Muscle layer of colon (tissue), 2 donors: ENCODE measurements at regions not wholly inside any gene's neighbourhood (a gene's known extent, or its start where the extent isn't known, plus 50 kb on each side); places are given as distances from the start of the nearest gene placed in this dataset.

Experiments used
- H3K27ac ChIP-seq: one replicate; pipeline ENCODE4 v1.7.0; 2013; ENCODE audit warnings: low read depth, mild to moderate bottlenecking, low read length, moderate library complexity
- H3K27me3 ChIP-seq, 2 donors: one replicate each; pipeline ENCODE4 v1.7.0; 2013; ENCODE audit warnings: low read length in 2 of 2, mild to moderate bottlenecking in 2 of 2; ENCODE audit not compliant: insufficient read depth in 2 of 2, control insufficient read depth in 1 of 2
- H3K36me3 ChIP-seq: one replicate; pipeline ENCODE4 v1.7.0; 2013; ENCODE audit warnings: mild to moderate bottlenecking, low read length; ENCODE audit not compliant: insufficient read depth
- H3K4me1 ChIP-seq: one replicate; pipeline ENCODE4 v1.7.0; 2013; ENCODE audit warnings: mild to moderate bottlenecking, low read length; ENCODE audit not compliant: insufficient read depth
- H3K4me3 ChIP-seq, 2 donors: one replicate each; pipeline ENCODE4 v1.7.0; 2013; ENCODE audit warnings: low read length in 2 of 2, low read depth in 1 of 2, mild to moderate bottlenecking in 1 of 2, moderate library complexity in 1 of 2
- H3K9ac ChIP-seq: one replicate; pipeline ENCODE4 v1.7.0; 2013; ENCODE audit warnings: low read length
- H3K9me3 ChIP-seq: one replicate; pipeline ENCODE4 v1.7.0; 2013; ENCODE audit warnings: mild to moderate bottlenecking, low read length
- donor health status: abdominal sarcoma.
- donor health status: Adenocarcinoma of cecum.

GRCh38 chr6:113558431-113558830 lies 298.7 kb upstream of the MARCKS start:
- no peaks in the 10 kb centered on the region for H3K9me3 ChIP-seq
- H3K4me1 ChIP-seq: peaks cover 13% of the 10 kb centered on the region
- no peaks in the 10 kb centered on the region for H3K27me3 ChIP-seq
- no peak overlapping the region for H3K9ac ChIP-seq
- no peaks in the 10 kb centered on the region for H3K36me3 ChIP-seq
- H3K27ac ChIP-seq: no peak overlapping the region
- no peak overlapping the region for H3K4me3 ChIP-seq

- H3K9me3 ChIP-seq: no peaks in the 10 kb centered on the region
- H3K27ac ChIP-seq: no peak overlapping the region
- peaks cover 13% of the 10 kb centered on the region for H3K4me1 ChIP-seq
- H3K4me3 ChIP-seq: no peak overlapping the region
- no peaks in the 10 kb centered on the region for H3K36me3 ChIP-seq
- H3K9ac ChIP-seq: no peak overlapping the region
- no peaks in the 10 kb centered on the region for H3K27me3 ChIP-seq
These were observed 298.2 kb upstream of the MARCKS start for GRCh38 chr6:113558966-113559365.

GRCh38 chr6:113560376-113560775 lies 296.8 kb upstream of the MARCKS start:
- Histone ChIP-seq H3K27ac (no peak overlapping the region), H3K9ac (no peak overlapping the region), H3K4me3 (no peak overlapping the region), H3K27me3 (no peaks in the 10 kb centered on the region), H3K36me3 (no peaks in the 10 kb centered on the region), H3K9me3 (no peaks in the 10 kb centered on the region), H3K4me1 (peaks cover 21% of the 10 kb centered on the region)

GRCh38 chr6:113560908-113561307 lies 296.2 kb upstream of the MARCKS start:
- H3K27ac ChIP-seq: no peak overlapping the region
- no peak overlapping the region for H3K9ac ChIP-seq
- H3K4me3 ChIP-seq: no peak overlapping the region
- H3K36me3 ChIP-seq: no peaks in the 10 kb centered on the region
- H3K4me1 ChIP-seq: peaks cover 27% of the 10 kb centered on the region
- H3K27me3 ChIP-seq: no peaks in the 10 kb centered on the region
- no peaks in the 10 kb centered on the region for H3K9me3 ChIP-seq

GRCh38 chr6:113562248-113562647 lies 294.9 kb upstream of the MARCKS start:
- Histone ChIP-seq H3K4me3 (no peak overlapping the region), H3K4me1 (peaks cover 31% of the 10 kb centered on the region), H3K36me3 (no peaks in the 10 kb centered on the region), H3K27ac (no peak overlapping the region), H3K9ac (no peak overlapping the region), H3K9me3 (no peaks in the 10 kb centered on the region), H3K27me3 (no peaks in the 10 kb centered on the region)

GRCh38 chr6:113564371-113565171 lies 292.6 kb upstream of the MARCKS start:
- Histone ChIP-seq H3K27ac (peak overlapping the region; percentile 52), H3K4me3 (peak overlapping the region in 1 of 2 donors; percentile 49), H3K27me3 (no peaks in the 10 kb centered on the region), H3K9me3 (no peaks in the 10 kb centered on the region), H3K9ac (peak overlapping the region; percentile 69), H3K4me1 (peaks cover 19% of the 10 kb centered on the region), H3K36me3 (no peaks in the 10 kb centered on the region)

- Histone ChIP-seq H3K36me3 (no peaks in the 10 kb centered on the region), H3K27ac (peak overlapping the region; percentile 52), H3K9ac (peak overlapping the region; percentile 69), H3K9me3 (no peaks in the 10 kb centered on the region), H3K4me3 (peak overlapping the region in 1 of 2 donors; percentile 49), H3K4me1 (peaks cover 22% of the 10 kb centered on the region), H3K27me3 (no peaks in the 10 kb centered on the region)
These were observed 291.8 kb upstream of the MARCKS start for GRCh38 chr6:113565306-113565705.

GRCh38 chr6:113570161-113570560 lies 287.0 kb upstream of the MARCKS start:
- H3K36me3 ChIP-seq: no peaks in the 10 kb centered on the region
- H3K27ac ChIP-seq: no peak overlapping the region
- H3K4me1 ChIP-seq: peaks cover 23% of the 10 kb centered on the region
- no peak overlapping the region for H3K9ac ChIP-seq
- no peaks in the 10 kb centered on the region for H3K27me3 ChIP-seq
- no peak overlapping the region for H3K4me3 ChIP-seq
- no peaks in the 10 kb centered on the region for H3K9me3 ChIP-seq

- no peak overlapping the region for H3K27ac ChIP-seq
- no peaks in the 10 kb centered on the region for H3K36me3 ChIP-seq
- H3K4me1 ChIP-seq: peaks cover 18% of the 10 kb centered on the region
- no peak overlapping the region for H3K4me3 ChIP-seq
- H3K27me3 ChIP-seq: no peaks in the 10 kb centered on the region
- H3K9ac ChIP-seq: no peak overlapping the region
- H3K9me3 ChIP-seq: no peaks in the 10 kb centered on the region
These were observed 286.5 kb upstream of the MARCKS start for GRCh38 chr6:113570641-113571040.

- Histone ChIP-seq H3K9ac (no peak overlapping the region), H3K36me3 (no peaks in the 10 kb centered on the region), H3K27ac (no peak overlapping the region), H3K4me3 (no peak overlapping the region), H3K27me3 (no peaks in the 10 kb centered on the region), H3K9me3 (no peaks in the 10 kb centered on the region), H3K4me1 (peaks cover 11% of the 10 kb centered on the region)
These were observed 283.0 kb upstream of the MARCKS start for GRCh38 chr6:113574147-113574546.

GRCh38 chr6:113576310-113576709 lies 280.8 kb upstream of the MARCKS start:
- Histone ChIP-seq H3K27ac (no peak overlapping the region), H3K36me3 (no peaks in the 10 kb centered on the region), H3K9me3 (no peaks in the 10 kb centered on the region), H3K4me1 (peaks cover 7% of the 10 kb centered on the region), H3K9ac (no peak overlapping the region), H3K27me3 (no peaks in the 10 kb centered on the region), H3K4me3 (no peak overlapping the region)

GRCh38 chr6:113578691-113579090 lies 278.5 kb upstream of the MARCKS start:
- Histone ChIP-seq H3K4me1 (peaks cover 7% of the 10 kb centered on the region), H3K36me3 (no peaks in the 10 kb centered on the region), H3K9ac (no peak overlapping the region), H3K27me3 (no peaks in the 10 kb centered on the region), H3K4me3 (no peak overlapping the region), H3K9me3 (no peaks in the 10 kb centered on the region), H3K27ac (no peak overlapping the region)
